Fibroblast of villous mesenchyme (primary cell): ENCODE measurements at regions not wholly inside any gene's neighbourhood (a gene's known extent, or its start where the extent isn't known, plus 50 kb on each side); places are given as distances from the start of the nearest gene placed in this dataset.

Source experiments
- DNase-seq: peaks from one replicate; pipeline ENCODE4 v3.0.0-alpha.2; 2010; ENCODE audit warnings: low read depth
- H3K4me3 ChIP-seq: 2 replicates; pipeline ENCODE4 v1.5.1; 2011; ENCODE audit warnings: low read depth, mild to moderate bottlenecking, low read length
- CTCF ChIP-seq: IDR thresholded peaks from 2 replicates; pipeline ENCODE4 v1.5.1; 2012; ENCODE audit warnings: low read depth, mild to moderate bottlenecking, low read length; ENCODE audit not compliant: insufficient read depth

- no peak for TF ChIP-seq CTCF
- H3K4me3 ChIP-seq: no peak overlapping the region
- DNase-seq: no peak
These were observed 1082.5 kb upstream of the WWC1 start for GRCh38 chr5:167208911-167209310.

- TF ChIP-seq CTCF: no peak
- H3K4me3 ChIP-seq: no peak overlapping the region
- DNase-seq: no peak
These were observed 1074.2 kb upstream of the WWC1 start for GRCh38 chr5:167217097-167217743.

DNA sequence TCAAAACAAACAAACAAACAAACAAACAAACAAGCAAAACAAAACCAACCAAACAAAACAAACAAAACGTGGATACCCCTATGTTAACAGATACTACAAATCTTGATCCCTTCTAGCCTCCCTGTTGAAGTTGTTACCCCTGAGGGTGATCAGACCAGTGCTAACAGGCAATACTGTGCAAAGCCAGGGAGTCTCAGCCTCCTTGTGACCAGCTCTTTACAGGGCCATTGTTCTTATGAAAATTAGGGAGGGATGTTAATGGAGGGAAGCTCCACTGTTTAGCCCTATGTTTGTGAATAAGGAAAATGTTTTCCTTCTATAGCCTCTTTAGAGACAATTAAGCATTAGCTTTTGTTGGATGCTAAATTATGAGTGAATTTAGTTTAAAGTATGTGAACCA, 1072.1 kb upstream of the WWC1 start:
- TF ChIP-seq CTCF: no peak
- no peak for DNase-seq
- no peak overlapping the region for H3K4me3 ChIP-seq

- TF ChIP-seq CTCF: no peak
- H3K4me3 ChIP-seq: no peak overlapping the region
- no peak for DNase-seq
These were observed 1065.1 kb upstream of the WWC1 start for GRCh38 chr5:167226386-167226785.

DNA sequence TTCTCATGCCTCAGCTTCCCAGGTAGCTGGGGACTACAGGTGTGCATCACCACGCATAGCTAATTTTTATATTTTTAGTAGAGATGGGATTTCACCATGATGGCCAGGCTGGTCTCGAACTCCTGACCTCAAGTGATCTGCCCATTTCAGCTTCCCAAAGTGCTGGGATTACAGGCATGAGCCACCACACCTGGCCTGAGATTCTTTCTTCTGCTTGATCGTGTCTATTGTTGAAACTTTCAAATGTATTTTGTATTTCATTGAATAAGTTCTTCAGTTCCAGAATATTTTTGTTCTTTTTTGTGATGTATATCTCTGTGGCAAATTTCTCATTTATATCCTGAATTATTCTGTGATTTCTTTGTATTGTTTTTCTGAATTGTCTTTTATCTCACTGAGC, 1063.3 kb upstream of the WWC1 start:
- H3K4me3 ChIP-seq: no peak overlapping the region
- no peak for TF ChIP-seq CTCF
- DNase-seq: no peak

GRCh38 chr5:167229751-167230150, 1061.7 kb upstream of the WWC1 start:
- H3K4me3 ChIP-seq: no peak overlapping the region
- no peak for DNase-seq
- TF ChIP-seq CTCF: no peak

DNA sequence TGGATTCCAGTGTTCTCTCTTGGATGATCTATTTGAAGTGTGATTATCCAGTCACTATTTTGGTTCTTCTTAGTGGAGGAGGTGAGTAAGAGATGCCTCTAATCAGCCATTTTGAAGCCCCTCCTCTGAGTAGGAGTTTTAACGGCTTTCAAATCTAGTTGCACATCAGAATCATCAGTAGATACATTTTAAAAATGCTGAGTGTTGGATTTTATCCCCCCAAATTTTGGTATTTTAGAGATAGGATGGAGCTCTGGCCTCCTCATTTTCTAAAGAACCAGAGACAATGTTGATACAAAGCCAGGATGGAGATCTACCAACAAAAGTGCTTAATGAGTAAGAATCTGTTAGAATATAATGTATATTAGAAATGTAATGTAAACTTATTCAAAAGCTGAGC, 1061.0 kb upstream of the WWC1 start:
- no peak for TF ChIP-seq CTCF
- no peak for DNase-seq
- H3K4me3 ChIP-seq: no peak overlapping the region
